Activated CD4-positive, alpha-beta T cell treated with anti-CD3 and anti-CD28 coated beads for 4 hours (primary cell): ENCODE measurements at regions not wholly inside any gene's neighbourhood (a gene's known extent, or its start where the extent isn't known, plus 50 kb on each side); places are given as distances from the start of the nearest gene placed in this dataset.
"Not testable (repeated sequence)": the region's sequence is repeated elsewhere in the genome, so short reads cannot be mapped to it uniquely, and the experiment has no call there.

Source experiments
- DNase-seq, 2 donors: peaks; one replicate each; pipeline ENCODE4 v3.0.0-alpha.2; 2020

DNA sequence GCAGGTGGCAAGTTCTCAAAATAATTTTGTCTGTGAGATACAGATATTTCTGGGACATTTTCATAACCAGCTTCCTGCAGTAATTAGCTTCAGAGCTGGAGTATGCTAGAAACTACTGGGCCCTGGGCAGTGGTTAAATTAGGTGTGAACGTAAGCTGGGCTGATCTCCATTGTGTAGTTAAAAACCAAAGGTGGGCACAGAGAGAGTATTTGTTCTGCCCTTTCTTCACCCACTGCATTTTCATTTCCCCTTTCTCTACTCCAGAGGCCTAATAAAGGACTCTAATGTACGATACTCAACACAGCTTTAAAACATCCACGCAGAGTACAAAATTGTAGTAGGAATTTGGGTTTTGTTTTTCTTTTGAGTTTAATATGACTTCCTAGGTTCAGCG, 252.7 kb downstream of the SPRY1 start:
- no peak for DNase-seq

DNA sequence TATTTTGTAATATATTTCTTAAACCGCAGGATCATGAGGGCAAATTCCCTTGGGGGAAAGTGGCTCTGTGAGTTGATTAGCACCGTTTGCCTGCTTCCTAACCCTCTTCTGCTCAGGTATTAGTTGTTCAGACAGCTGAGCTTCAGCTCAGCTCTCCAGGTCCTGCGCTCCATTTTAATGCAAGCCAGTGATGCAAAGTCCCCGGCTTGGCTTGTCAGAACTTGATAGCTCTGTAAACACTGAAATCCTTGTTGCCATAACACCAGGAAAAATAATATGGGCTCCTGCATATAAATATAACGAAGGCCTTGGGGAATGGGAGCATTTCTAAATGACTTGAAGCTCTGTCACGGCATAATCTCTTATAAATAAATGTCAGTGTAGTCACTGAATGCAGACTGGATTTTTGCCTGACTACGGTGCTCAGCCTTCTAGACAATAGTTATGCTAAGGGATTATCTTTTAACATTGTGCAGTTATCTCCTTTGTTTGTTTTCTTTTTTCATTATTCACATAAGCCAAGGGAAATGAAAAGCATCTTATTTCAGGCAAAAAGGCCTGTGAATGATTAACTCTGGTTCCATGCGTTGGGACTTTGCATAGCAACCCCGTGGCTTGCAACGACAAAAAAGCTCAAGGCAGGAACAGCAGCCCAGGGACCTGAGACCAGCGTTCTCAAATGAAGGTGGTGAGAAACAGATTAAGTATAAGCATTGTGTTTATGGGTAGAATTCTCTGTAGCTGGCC, 253.2 kb downstream of the SPRY1 start:
- DNase-seq: no peak

DNA sequence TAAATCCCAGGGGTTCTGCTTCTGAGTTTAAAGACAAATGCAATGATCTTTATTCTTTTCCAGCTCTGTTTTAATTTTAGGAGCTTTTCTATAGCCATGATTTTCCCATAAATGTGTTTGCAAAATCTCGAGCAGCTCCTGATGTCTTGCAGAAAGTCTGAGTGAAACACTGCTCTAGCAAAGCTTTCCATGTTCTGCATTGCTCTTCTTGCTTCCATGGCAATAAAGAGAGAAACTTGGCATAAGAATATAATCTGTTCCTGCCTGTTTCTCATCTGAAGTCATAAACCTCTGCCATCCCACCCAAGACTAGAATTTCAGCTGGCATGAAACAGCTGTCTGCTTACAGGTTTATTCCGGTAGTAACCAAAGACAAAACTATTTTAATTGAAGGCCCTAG, 254.5 kb downstream of the SPRY1 start:
- DNase-seq: no peak

DNA sequence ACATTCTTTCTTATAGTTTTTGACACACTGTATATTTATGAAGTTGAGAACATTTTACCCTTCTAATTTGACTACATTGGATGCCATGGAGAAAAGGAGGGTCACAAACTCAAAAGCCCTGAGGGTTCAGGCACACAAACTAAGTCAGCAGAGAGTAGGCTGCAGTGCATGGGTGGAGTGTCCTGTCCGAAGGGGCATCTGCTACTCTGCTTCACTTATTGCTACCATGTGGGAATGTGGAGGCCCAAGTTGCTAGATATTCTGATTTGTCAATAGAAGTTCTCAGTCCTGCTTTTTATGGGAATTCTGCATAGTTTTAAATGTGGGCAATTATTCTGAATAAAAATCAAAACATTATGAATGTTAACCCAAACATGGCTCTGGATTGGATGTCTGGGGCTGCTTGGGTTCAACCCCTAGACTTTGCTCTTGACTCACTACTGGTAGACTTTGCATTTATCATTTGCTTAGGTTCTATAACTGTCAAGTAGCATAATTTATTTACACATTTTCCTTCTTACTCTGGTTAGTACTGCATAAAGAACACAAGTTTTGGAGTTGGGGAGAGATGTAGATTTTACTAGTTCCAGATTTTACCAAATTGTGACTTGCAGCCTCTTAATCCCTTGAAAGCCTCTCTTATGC, 255.1 kb downstream of the SPRY1 start:
- no peak for DNase-seq

DNA sequence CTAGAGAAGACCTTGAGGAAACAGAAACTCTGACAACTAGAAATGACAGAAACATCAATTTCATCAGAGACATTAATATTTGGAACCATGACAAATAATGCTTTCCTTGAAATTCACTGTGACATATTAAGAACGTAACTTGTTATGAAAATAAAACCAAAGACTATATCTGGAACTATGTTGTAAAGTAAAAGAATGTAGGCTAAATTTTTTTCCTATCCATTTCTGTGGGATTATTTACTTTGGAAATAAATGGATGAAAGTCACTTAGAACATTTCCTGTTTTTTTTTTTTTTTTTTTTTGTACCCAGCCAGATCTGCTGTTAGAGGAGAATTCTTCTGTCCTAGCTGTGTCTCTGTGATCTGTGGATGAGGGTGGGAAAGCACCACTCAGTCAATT, 255.9 kb downstream of the SPRY1 start:
- DNase-seq: no peak

DNA sequence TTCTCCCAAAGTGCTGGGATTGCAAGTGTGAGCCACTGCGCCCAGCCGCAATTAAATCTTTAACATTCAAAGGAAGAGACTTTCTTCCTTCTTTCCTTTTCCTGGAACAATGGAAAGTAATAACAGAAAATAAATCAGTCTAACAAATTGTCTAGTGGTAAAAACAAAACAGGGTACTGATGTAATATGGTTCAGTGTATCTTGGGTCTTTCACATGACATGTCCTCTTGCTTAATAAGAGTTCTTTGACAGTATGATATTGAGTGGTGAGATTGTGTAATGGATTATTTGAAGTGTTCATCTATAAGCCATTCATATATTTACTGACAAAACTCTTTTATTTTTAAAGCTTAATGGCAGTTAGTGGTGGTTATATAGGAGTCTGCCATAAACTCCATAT, 256.6 kb downstream of the SPRY1 start:
- no peak for DNase-seq

DNA sequence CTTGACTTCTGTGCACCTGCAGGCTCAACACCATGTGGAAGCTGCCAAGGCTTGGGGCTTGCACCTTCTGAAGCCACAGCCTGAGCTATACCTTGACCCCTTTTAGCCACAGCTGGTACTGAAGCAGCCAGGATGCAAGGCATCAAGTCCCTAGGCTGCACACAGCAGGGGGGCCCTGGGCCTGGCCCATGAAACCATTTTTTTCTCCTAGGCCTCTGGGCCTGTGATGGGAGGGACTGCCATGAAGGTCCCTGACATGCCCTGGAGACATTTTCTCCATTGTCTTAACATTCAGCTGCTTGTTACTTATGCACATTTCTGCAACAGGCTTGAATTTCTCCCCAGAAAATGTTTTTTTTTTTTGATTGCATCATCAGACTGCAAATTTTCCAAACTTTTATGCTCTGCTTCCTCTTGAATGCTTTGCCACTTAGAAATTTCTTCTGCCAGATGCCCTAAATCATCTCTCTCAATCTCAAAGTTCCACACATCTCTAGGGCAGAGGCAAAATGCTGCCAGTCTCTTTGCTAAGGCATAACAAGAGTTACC, 260.2 kb downstream of the SPRY1 start:
- DNase-seq: not testable (repeated sequence)

DNA sequence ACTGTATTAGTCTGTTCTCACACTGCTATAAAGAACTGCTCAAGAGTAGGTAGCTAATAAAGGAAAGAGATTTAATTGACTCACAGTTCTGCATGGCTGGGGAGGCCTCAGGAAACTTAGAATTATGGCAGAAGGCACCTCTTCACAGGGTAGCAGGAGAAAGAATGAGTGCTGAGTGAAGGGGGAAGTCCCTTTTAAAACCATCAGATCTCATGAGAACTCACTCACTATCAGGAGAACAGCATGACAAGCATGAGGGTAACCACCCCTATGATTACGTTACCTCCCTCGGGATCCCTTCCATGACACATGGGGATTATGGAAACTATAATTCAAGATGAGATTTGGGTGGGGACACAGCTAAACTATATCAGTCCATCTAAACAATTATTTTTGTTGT, 261.0 kb downstream of the SPRY1 start:
- DNase-seq: not testable (repeated sequence)

DNA sequence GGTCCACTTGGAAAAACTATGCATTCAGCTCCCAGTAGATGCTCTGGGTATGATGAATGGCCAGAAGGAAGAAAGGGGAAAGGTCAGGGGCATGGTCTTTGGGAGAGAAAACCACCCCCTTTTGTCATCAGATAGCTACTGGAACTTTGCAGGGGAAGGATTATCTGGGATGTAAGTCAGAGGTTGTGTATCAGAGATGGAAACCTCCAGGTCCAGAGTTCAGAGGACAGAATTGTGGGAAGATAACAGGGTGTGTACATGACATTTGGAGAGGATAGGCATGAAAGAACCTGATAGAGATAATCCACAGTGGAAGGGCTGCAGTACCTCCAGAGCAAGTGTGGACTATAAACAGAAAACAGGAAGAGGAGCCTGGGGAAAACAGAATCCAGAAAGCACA, 262.7 kb downstream of the SPRY1 start:
- DNase-seq: no peak

DNA sequence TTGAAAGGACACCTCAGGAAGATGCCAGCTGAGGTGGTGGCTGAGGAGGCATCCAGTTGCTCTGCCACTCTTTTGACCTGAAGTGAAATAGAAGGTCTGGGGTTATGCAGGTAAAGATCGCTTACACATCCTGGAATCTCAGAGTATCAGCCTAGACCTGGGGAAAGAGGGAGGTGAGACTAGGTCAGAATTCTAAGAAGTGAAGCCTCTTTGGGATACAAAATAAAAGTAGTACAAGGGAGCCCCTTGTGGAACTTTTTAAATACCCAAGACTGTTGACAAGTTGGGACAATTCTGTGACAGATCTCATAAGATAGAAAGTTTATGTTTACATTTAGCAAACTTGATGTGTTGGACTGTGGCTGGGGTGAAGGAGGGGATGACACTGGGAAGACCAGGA, 263.1 kb downstream of the SPRY1 start:
- no peak for DNase-seq

DNA sequence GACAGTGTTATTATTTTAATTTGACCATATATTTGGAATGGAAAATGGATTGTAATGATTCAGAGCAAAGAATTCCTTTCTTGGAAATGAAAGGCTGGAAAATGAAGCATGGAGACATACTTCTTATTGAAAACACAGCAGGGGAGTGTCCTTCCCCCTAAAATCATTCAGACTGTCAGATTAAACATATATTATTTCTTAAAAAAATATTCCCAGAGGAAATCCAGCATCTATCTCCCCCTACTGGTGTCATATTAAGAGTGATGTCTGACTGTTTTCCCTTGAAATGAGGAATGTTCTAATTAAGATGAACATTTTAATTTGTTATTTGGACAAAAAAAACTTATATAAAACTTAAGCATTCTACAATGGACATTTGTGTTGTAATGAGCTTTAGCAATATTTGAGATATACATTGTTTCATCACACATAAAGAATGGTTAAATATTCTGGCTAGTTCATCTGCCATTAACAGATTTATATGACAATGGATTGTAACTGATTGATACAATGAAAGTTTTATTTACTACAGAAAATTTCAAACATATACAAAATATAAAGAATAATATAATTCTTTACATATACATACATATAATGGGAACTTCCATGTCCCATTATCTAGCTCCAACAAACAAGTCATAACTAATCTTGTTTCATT, 264.6 kb downstream of the SPRY1 start:
- no peak for DNase-seq

DNA sequence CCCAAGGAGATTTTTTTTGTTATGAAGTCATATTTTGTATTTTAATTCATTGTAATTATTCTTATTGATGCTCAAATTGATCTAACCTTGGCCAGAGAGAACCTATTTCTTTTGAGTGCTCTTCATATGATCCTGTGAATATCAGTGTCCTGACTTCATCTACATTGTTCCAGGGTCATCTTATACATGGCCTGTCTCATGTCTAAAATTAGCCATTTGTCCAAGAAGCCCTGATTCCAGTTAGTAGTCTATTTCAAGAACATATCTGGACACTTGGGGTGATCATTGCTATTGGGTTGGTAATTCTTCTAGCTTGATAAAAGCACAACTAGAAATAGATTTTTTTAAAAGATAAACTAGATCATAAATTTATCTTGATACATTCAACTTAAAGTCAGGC, 266.2 kb downstream of the SPRY1 start:
- no peak for DNase-seq

DNA sequence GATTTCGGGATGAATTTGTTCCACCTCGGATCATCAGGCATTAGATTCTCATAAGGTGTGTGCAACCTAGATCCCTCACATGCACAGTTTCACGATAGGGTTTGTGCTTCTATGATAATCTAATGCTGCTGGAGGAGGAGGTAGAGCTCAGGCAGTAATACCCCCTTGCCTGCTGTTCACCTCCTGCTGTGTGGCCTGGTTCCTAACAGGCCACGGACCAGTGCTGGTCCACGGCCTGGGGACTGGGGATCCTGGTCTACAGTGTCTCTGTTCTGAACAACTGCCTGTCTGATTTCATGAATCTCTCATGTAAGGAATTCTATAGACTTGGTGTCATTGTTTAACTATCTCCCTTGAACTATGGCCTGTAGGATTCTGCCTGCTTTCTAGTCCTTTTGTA, 269.9 kb downstream of the SPRY1 start:
- no peak for DNase-seq

DNA sequence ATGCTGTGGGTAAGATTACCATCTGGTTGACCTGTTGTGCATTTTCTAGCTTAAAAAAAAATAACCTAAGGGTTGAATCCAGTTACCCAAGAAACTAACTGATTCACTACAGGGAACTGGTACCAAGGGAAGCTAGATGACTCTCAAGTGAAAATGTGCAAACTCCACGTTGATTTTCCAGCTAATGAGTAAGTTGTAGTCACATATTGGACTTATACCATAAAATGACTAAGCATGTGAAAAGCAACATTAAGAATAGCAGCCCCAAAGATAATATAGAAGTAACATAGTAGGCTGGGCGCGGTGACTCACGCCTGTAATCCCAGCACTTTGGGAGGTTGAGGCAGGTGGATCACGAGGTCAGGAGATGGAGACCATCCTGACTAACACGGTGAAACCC, 270.9 kb downstream of the SPRY1 start:
- DNase-seq: no peak

DNA sequence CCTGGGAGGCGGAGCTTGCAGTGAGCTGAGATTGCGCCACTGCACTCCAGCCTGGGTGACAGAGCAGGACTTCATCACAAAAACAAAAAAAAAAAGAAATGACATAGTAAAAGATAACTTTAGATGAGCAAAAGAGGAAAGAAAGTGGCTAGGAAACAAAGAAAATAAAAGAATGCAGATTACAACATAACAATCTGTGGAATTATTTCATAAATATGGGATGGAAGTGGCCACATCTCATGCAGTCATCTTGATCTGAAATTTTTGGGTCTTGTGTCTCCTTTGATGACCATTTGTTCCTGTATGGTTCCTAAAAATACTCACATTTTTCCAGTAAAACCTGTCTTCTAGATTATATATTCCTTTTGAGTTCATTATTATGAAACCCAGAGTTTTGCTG, 271.4 kb downstream of the SPRY1 start:
- DNase-seq: no peak

DNA sequence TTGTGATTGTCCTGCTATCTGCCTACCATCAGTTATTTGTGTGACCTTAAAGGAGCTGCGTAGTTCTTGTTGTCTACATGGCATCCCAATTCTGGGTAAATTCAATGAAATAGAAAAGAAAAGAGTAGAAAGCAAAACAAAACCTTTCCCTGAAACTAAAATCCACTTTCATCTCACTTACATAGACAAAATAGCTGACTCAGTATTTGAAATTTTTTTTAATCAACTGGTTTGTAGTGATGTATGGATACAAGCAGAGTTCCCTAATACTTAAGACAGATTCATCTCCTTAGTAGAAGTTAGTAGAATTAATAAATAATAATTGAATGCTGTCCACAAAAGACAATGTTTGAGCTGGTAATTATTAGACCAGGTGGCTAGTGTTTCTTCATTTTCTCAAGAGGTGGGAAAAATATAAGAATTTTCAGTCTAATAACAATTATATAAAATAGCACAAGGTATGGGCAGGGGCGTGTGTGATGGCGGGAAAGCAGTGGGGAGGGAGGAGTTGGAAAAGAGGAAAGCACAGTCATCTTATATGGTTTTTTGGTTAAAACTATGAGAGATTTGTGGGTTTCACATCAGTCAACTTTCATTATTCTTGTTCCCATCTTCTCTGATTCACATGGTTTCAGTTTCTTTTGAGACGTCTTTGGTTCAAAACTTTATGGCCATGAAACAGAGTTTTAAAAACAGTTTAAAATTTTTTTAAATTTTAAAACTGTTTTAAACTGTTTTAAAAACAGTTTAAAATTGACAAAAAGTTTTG, 275.2 kb downstream of the SPRY1 start:
- no peak for DNase-seq

DNA sequence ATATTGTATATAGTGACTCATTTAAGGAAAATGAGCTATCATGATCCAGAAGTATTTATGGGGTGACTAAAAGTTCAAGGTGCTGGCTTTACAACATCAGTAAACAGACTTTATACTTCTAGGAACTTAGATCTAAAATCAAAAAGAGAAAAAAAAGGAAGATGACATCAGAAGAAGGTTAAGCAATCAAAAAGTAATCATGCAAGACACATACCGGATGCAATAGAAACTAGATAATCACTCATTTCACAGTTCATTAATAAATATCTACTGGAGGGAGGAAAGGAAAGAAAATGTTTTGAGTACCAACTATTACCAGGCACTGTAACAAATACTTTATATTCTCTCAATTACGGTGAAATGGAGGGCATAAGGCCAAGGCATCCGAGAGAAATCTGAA, 276.4 kb downstream of the SPRY1 start:
- DNase-seq: no peak

DNA sequence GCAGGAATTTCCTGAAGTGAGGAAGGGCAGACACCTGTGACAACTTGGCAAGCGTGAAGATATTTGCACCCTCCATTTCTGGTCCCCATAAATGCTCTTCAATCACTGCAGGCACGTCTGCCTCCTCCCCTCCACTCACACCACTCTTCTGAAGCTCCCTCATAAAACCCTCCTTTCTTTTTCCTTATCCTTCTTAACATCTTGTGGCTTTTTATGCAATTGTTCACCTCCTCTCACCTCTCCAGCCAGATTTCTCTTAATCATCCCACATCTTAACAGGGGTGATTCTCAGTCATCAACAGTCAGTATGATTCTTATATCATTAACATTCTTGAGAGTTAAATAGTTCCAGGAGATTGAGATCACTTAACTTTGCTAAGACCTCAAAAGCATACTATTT, 277.4 kb downstream of the SPRY1 start:
- no peak for DNase-seq

DNA sequence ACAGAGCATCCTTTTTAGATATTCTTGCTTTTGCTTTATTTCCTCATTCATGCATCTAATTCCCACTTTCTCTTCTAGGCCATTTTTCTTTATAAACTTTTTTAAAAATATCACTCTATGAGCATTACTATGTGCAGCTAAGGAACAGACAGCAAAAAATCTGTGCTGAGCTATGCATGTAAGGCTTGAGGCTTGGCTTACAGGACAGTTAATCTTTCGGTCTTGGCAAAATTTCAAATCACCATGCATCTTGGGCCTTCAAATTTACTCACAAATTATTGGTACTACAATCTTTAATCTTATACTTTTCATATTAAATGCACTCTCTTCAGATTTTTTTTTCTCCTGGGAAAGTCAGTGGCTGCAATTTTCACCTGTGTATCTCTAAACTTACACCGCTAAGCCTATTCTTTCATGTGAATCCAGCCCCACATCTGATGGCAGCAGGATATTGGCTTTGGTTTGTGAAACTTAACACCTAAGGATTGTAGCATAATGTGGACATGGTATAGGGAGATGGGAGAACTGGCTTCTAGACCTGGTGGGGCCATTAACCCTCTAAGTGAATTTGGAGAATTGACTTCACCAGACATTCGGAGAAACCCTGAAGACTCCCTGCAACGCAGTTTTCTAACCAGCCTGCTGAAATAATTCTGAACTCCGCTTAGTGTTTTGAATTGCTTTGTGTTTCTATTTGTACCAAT, 278.3 kb downstream of the SPRY1 start:
- DNase-seq: no peak

DNA sequence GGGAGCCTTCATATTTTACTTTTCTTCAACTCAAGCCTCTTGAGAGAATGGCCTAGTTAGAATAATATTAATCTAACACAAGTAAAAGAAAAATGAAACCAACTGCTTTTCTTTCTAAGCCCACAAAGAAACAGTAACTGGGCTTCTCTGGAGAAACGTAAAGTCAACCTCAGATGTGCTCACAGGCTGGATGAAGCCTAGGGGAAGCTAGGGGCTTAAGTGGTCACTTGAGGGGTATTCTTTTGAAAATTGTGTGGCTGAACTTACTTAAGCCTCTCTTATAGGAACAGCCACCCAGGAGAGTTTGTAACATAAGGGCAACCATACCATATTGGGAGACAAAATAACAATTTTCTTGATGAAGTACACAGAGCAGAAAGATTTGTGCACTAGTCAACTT, 279.0 kb downstream of the SPRY1 start:
- no peak for DNase-seq

DNA sequence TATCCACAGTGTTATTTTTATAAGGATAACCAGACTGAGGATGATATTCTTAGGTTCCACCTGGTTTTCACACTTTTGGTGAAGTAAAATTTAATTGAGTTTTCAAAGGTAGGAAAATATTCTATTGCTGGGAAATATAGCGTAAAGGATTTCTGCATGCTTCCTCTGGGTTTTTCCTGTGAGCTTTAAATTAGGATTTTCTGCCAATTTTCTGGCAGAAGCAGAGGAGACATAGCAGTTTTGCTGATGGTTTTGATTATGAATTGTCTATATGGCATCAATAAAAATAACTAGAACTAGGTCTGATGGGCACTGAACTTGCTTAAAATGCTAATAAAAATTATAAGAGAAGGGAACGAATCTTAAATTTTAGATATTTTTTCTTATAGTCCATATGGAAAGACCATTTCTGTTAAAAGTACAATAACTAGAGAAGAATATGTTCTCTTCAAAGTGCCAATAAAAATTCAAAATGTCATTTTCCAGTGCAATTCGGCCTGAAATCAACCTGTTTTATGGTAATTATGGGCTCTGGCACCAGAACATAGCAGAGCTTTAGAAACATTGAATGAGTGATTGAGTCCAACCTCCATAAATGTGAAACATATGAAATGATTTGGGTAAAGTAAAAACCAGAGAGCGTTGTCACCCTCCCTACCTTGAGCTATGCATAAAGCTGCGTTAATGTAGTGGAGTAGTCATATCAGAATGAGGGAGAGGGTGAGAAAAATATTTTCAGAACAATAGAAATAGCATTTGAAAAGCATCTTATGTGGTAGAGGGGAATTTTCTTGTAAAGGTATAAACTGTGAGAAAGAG, 279.7 kb downstream of the SPRY1 start:
- DNase-seq: no peak

DNA sequence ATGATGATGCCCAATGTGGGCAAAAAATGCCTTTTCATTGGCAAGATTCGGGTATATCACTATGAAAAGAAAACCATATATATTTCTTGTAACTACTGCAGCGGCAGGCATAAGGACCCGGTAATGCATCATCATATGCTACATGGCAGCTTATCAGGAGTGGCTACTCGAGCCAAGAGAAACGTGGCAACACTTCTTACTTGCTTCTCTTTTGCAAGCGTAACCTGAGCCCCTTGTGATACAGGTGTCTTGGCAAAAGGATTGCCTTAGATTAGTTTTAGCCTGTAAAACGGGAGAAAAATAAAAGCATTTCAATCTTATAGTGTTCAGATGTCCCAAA, 280.3 kb downstream of the SPRY1 start:
- DNase-seq: no peak
